NCI-H1092 (cell line): ENCODE measurements at regions not wholly inside any gene's neighbourhood (a gene's known extent, or its start where the extent isn't known, plus 50 kb on each side); places are given as distances from the start of the nearest gene placed in this dataset.

Source experiments
- DNase-seq: peaks from one replicate; lab custom pipeline; 2025; lab: John Stamatoyannopoulos, UW

DNA sequence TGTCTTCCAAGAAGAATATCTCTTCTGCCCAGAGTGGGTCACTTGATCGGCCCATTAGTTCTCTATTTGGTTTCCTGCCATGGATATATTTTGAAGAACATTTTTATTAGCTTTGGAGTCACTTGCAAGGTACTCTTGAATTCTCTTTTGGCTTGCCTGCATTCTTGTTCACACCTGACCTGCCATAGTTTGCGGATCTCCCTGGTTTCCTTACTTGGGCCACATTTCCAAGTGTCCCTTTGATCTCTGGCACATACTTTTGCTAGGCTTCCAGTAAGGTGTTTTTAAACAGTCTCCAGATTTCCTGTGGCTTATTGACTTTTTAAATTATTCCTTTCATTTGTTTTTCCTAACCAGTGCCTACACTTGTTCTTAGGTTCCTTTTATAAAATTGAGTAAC is 488.5 kb upstream of the MDFIC2 start:
- no peak for DNase-seq

DNA sequence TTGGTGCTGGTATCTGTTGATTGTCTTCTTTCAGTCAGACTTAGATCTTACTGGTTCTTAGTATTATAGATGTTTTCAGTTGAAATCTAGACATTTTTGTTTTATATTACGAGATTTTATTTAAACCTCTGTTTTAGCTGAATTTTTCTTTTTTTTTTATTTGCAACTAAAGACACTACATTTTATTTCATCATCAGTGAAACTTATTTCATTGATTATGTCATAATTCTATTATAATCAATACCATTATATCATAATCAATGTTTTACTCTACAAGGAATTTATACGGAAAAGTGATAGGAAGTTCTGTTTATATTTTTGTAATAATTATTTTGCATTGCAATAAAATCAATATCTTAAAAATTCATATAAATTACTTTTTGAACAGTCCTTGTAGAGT is 477.4 kb upstream of the MDFIC2 start:
- DNase-seq: no peak

DNA sequence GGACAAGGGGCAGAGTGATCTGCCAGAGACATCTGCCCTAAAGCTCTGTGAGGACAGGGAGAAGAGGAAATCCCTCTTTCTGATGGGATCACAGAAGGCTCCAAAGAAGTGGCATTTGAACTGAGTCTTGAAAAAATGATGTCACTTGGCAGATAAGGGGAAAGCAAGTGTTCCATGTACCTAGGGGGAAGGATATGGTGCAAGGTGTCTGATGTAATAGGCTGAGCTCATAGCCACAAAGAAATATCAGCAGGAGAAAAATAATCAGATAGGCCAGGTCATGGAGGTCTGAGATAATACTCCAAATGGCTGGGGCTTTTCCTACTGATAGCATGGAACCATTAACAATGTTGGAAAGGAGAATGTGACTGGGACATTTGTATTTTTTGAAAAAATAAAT is 468.4 kb upstream of the MDFIC2 start:
- no peak for DNase-seq

DNA sequence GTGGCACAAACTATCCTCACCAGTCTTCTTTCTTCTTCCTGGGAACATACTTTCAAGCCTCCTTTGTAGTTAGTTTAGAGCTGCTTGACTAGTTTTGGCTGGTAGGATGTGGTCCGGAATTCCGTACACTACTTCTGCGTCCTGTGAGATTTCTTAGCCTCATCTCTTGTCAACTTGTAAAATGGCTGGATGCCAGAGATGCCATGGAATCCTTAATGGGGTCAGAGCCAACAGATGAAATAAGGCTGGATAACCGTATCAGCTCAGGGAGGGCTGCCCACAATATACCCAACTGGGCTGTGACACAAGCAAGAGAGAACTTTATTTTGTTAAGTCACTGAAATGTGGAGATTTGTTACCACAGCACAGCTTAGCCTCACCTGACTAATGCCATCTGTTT is 466.9 kb upstream of the MDFIC2 start:
- no peak for DNase-seq

DNA sequence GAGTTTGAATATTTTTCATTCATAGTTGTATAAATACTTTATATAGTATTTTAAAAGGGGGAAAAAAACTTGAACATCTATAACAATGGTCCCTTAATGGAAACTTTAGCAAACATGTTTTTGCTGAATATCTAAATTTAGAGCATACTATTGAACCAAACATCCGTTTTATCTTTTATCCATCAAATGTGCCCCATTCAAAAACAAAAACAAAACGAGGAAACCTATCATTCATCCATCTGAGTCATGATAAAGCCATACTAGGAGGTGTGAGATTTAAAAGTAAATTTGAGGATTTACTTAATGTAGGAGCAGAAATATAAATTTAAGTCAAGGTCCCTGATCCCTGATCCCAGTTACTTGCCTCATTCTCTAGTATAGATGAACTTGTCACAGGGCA is 463.6 kb upstream of the MDFIC2 start:
- no peak for DNase-seq

DNA sequence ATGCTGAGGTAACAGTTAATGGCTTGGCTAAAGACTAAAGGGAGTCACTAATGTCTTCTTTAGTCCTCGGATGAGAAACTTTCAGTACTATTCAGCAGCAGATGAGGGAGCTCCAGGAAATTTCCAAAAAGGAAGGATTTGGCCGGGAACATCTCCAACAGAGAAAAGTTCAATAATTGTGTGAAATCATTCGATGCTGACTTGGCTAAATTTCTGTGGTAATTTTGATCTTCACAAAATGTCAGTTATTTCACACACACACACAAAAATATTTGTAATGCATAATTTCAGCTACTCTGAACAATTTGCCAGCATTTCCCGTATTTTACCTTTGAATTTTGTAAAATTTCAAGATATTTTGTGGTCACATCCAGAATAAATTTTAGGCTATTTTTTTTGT is 462.8 kb upstream of the MDFIC2 start:
- DNase-seq: no peak

DNA sequence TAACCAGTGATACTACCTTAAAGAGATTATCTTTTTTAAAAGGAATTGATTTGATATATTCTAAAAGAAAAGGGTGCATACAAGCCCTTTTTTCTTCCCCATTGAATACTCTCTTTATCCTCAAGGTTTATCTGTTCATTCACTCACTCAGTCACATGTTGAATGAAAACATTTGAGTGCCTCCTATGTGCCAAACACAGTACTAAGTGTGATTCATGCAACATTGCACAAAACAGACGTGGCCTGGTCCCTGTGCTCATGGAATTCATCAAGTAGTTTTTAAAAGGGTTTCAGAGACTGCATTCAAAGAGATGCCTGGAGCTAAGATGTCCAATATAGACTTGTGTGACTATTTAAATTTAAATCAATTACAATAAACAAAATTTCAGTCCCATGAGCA is 462.2 kb upstream of the MDFIC2 start:
- DNase-seq: no peak

DNA sequence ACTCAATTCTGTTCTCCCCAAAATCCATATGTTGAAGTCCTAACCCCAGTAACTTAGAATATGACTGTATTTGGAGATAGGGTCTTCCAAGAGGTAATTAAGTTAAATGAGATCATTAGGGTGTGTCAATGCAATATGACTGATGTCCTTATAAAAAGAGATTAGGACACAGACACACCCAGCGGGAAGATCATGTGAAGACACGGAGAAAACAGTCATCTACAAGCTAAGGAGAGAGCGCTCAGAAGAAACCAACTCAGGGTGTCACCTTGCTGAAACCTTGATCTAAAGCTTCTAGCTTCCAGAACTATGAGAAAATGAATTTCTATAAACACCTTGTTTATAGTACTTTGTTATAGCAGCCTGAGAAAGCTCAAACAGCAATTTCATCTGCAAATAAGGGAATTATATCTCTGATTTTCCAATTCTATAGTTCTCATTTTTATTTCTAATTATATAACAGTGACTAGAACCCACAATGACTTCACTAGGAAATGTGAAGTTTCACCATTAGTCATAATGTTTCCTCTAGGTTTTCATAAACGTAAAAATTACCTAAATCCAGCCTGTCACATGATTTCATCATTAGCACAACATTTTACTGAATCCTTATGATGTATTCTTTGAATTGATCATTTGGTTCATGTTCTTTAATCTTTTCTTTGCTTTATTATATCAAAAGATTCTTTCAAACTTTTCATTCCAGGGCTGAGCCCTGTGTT is 459.1 kb upstream of the MDFIC2 start:
- no peak for DNase-seq

DNA sequence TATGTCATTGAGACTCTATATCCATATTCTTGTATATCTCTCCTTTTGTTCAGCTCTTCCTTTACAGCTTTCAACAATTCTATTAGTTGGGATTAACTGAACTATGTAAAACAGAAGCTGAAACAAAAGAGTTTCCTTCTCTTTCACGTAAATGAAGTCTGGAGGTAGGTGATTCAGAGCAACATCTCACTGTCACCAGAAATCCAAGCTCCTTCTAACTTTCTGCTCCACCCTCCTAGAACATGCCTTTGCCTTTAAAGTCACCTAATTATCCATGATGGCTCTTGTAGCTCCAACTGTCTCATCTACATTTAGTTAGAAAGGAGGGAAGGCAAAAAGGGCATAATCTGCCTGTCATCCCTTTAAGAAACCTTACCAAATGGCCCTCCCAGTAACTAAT is 458.2 kb upstream of the MDFIC2 start:
- DNase-seq: no peak

DNA sequence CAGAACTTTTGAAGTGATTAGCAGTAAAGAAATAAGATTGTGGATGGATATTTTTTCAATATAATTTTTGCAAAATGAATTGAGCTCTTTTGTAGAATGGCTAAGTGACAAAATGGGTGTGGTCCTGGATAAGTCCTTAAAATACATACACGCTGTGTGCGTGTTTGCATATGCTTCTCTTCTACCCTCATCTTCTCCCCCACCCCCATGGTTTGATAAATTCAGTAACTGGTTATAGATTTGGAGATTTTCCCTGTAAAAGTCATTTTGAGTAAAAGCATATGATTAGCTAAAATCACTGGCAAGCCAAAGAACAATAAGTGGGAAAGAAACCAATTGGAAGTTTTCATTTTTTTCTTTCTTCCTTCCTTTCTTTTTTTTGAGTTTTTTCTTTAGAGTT is 453.9 kb upstream of the MDFIC2 start:
- DNase-seq: no peak

DNA sequence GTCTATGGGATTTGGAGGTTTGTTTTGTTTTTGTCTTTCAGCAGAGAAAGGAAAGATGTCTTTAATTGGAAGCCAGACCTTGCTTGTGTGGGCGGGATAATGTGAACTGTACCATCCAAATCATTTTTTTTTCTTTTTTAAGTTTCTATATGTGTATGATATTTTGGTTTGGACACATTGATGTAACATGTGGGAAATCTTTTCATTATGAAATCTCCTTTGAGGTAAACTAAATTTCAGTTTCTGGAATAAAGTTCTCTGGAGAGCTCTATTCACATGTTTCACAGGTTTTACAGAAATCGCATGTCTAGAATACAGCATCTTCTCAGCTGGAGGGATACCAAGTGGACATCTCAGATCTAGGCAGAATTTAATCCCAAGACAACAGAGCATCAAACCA is 451.5 kb upstream of the MDFIC2 start:
- no peak for DNase-seq

DNA sequence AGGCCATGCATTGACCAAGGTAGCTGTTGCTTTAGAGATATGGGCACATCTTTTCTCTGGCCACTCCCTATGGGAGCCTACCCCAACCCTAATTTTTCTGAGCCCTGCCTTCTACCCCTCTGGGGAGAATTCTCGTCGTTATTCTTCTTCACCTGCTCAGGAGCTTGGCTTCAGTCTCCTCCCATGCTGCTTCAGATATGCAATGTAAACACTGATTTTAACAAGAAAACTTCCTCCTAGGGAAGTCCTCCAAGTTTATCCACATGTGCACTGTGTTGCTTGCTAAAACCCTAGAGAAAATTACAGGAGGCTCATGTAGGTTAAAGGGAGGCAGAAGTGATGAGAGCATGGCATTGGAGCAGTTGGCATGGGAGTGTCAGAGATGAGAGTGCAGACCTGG is 445.2 kb upstream of the MDFIC2 start:
- DNase-seq: no peak

DNA sequence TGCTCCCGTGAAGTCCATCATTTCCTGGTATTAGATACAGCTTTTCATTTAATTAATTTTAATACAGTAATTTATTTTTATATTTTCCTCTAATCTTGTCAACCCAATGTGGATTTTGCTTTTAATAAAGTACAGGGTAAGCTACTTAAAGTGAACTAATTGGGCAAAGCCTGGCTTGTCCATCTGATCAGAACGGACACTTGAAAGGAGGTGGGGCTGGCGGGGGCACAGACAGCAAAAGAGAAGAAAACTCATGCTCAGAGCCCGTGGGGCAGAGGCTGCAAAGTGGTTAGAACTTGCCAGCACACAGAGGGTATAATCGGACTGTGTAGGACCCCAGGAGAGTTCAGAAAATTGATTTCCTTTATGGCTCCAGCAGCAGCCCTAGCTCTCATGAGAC is 443.1 kb upstream of the MDFIC2 start:
- DNase-seq: no peak

DNA sequence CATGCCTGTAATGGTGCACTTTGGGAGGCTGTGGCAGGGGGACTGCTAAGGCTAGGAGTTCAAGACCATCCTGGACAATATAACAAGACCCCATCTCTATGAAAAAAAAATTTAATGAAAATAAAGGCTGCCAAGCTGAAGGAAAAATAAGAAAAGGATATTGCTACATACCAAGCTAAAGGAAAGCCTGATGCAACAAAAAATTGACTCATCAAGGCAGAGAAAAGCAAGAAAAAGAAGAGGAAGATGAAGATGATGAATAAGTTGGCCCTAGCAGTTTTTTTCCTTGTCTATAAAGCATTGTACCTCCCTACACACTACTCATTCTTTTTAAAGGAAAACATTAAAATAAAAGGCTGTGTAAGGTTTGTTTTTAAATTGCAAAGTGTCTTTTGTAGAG is 441.9 kb upstream of the MDFIC2 start:
- no peak for DNase-seq

DNA sequence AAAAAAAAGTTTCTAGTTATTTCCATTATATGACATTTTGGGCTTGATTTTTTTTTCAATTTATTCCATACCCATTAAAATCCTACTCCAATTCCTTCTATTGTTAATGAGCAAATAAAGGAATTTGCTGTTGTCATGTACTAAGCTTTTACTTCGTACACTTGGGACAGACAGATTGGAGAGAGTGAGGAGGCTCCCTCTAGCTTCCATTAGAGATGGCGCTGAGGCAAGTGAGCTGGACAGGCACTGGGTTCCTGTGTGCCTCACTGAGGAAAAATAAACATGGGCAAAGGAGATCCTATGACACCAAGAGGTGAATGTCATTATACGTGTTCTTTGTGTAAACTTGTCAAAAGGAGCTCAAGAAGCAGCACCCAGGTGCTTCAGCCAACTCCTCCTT is 441.1 kb upstream of the MDFIC2 start:
- DNase-seq: no peak

DNA sequence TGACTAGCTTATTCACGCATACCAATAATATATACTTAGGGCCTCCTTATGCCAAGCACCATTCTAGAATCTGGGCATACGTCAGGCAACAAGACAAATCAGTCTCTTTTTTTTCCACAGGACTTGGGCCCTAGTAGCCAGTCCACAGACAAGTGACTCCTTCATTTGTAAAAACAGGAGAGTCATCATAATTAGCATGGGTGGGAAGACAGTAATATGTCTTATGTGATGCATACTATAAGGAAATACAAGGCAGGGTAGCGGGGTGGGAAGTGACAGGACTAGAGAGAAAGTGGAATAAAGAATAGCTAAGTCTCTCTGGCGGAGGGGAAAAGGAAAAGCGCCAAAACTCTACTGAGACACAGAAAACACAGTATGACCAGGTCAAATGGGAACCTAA is 439.6 kb upstream of the MDFIC2 start:
- no peak for DNase-seq

DNA sequence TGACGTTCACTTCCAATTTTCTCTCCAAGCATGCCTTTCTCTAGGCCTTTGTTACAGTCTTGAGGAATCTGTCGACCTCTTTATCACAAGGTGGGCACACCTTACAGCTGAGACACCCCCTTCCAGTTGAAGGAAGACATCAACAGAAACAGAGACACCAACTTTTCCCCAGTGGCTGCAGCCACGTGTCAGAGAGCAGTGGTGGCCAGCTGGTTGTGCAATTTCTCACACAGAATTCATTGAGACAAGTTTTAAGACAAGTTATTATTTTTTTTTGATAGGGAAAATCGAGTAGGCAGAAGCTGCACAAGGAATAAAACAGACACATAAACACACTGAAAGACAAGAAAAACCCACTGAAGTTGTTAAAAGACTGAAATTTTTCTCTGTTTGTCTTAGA is 436.7 kb upstream of the MDFIC2 start:
- DNase-seq: no peak

DNA sequence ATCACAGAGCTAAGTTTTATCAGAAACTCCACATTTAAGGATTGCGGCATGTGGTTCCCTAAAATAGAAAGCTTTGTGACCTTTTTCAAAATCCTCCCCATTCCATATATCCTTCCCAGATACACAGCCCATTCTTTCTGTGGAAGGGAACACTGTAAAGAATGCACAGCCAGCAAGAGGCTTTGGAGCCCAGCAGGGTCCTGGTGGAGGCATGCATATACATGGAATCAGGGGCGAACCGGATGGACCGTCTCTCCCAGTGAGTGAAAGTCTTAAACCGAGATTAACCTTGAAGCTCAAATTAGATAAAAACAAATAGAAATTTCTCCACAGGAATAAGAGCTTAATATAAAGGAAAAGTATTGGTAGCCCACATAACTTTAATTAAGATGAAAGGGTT is 436.2 kb upstream of the MDFIC2 start:
- DNase-seq: no peak

DNA sequence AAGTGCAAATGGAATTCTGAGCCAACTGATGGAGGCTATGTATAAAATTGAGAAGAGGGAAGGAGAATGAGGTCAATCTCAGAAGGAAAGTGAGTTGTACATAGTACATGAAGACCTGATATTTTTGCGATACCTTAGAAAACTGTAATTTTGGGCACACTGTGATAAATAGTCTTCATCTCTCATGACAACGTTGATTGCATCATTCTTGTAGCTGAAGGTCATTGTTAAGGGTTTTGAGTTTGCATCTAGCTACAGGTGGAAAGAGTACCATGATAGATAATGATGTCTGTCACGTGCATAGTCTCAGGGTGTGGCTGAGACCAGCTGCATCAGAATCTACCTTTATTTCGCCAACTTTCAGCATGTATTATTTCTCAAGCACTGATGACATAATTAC is 435.4 kb upstream of the MDFIC2 start:
- no peak for DNase-seq

DNA sequence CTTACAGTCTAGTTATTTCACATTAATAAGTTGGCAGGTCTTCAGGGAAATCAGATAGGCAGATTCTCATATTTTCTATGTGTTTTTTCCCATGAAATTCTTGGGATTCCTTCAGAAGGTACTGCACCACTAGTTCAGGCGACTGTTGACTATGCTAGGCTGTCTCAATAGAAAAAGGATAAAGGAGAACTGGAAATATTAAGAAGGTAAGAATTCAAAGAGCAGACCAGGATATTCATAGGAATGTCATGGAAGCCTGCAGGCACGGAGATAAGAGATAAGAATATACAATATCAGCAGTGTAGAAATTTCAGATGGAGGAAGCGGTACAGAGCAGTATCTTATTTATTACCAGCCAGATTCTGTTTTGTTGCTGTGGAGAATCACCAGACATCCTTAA is 432.1 kb upstream of the MDFIC2 start:
- DNase-seq: no peak

DNA sequence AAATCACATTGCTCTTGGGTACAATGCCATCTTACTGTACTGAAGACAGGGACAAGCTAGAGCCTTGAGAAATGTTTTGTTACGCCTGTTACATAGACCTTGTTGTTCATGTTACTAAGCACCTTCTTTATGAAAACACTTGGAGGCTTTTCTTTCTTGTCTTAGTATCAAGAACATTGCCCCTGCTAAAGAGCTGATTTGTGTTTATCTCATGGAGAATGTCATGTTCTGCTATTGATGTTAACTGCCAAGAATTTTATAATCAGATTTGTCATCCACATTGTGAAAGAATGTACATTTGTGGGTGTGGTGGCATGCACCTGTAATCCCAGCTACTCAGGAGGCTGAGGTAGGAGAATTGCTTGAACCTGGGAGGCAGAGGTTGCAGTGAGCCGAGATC is 431.3 kb upstream of the MDFIC2 start:
- no peak for DNase-seq

DNA sequence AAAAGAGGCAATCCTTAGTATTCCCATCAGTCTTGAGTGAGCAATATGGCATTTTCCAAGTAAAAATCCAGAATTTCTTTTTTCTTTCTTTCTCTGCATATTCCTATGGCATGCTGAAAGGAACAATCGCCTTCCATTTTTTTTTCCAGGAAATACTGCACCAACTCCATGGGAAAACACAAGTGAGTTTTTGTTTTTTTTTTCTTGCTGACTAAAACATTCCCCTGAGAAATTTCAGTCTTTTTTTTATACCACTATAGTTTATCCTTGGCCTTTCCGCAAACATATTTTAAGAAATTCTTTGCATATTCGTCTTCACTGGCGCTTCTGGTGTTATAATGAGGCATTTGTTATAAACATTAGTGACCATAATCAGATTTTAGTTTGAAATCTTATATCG is 429.6 kb upstream of the MDFIC2 start:
- no peak for DNase-seq

DNA sequence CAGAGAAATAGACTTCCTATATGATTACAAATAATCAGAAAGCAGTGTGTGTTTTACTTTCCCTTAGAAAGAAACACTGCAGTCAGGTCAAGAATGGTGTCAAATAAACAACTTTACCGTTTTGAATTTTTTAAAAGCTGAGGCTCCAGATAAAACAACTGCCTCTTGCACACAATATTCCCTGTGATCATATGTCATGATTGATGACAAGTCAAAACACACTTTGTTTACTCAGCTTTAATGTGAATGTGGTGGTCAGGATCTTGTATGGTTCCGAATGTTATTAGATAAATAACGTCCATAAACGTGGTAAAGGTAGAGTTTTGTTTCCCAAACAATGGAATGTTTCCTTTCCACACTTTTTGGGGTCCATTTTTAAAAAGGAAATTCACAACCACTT is 428.4 kb upstream of the MDFIC2 start:
- DNase-seq: no peak

DNA sequence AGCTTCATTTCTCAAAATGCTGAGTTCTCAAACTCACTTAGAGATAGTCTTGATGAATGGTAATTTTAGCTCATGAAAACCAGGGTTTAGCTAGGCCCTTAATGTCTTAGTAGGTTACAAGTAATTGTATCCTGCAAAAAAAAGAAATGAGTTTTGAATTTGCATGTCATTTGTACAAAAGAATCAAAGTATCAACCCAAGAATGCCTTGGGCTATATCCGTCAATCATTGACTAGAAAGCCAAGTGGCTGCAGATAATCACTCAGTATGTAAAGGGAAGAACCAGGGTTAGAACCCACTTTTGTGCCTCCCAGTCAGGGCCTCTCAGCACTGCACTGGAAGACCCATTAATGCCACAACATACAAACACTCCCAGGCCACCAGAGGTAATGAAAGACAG is 427.6 kb upstream of the MDFIC2 start:
- no peak for DNase-seq

DNA sequence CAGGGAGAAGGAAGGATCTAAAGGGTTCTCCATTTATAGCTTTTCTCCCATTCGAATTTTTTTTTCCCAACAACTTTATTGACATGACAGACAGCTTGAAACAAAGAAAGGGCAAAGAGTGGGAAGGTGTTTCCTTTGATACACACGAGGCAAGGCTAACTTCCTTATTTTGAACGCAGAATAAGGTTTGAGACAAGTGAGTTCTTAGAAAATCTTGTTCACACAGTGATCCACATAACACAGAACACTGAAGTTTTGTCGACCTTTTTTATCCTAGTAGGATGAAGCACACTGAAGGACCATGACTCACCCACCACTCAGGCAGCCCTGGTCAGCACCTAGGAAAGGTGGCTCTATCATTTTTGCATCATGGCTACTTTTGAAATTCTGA is 425.8 kb upstream of the MDFIC2 start:
- DNase-seq: no peak
